ENCODE measurements at regions not wholly inside any gene's neighbourhood (a gene's known extent, or its start where the extent isn't known, plus 50 kb on each side); places are given as distances from the start of the nearest gene placed in this dataset.

DNA sequence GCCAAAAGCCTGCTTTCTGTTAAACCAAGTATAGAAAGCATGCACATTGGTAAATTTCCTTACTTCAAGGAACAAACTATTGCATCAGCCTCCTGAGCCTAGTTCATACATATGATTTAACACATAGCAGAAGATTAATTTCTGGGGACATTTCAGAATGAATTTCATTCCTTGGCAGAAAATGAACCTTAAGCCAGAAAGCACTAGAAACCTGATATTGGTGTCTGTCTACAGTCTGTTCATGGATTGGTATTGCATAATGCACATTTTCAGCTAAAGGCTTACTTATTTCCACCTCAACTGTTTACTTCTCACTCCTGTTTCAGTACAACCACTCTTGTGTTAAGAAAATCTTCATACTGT lies 1471.8 kb upstream of the NUDT12 start:
- H3K4me1 ChIP-seq (ENCODE audit: insufficient read depth, low read length): no peaks in the 10 kb centered on the region
- no peak overlapping the region for H3K4me3 ChIP-seq (ENCODE audit: low read length)
- 0 out of 2 replicates have a peak, but pooled peaks cover 2% of the 10 kb centered on the region for H3K9me3 ChIP-seq (ENCODE audit: insufficient read depth, low read depth, low read length)
- no peaks in the 10 kb centered on the region for H3K36me3 ChIP-seq (ENCODE audit: insufficient read depth, low read length)
- H3K27me3 ChIP-seq (ENCODE audit: insufficient read depth, low read length): no peaks in the 10 kb centered on the region
- H3K27ac ChIP-seq (ENCODE audit: low read depth, low read length): no peak overlapping the region
- no peak overlapping the region for H3K9ac ChIP-seq (ENCODE audit: low read depth, low read length)

DNA sequence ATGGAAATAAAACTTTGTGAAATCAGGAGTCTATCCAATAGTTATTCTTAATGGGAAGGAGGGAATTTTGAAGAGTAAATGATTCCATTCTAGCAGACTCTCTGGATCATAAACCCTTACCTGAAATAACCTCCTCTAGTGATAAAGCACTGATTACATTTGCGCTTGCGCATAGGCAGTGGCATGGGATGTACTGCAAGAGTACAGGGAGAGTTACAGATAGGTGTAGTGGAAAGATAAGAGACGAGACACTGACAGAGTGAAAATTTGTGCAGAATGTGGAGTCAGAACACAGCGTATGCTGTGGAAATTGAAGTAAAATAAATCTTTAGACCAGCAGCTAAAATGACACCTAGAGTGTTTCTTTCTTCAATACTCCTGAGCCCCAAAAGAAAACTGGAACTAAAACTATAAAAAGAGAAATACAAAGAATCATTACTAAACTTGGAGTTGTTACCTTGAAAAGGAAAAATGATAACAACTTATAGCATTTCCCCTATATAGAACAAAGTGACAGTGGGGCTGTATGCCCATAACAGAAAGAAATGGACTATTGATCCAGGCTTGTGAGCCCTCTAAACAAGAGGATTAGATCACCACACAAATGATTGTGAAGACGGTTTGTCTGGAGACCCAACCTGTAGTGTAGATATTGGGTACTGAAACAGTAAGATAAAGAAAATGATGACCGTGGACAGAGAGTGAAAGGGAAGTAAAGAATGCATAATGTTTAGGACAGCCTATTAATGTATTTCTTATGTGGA lies 1471.2 kb upstream of the NUDT12 start:
- H3K36me3 ChIP-seq (ENCODE audit: insufficient read depth, low read length): no peaks in the 10 kb centered on the region
- no peak overlapping the region for H3K27ac ChIP-seq (ENCODE audit: low read depth, low read length)
- no peaks in the 10 kb centered on the region for H3K4me1 ChIP-seq (ENCODE audit: insufficient read depth, low read length)
- no peaks in the 10 kb centered on the region for H3K27me3 ChIP-seq (ENCODE audit: insufficient read depth, low read length)
- no peak overlapping the region for H3K4me3 ChIP-seq (ENCODE audit: low read length)
- no peak overlapping the region for H3K9ac ChIP-seq (ENCODE audit: low read depth, low read length)
- WGBS: 95% methylated on average over 6 of the region's 6 CpGs
- H3K9me3 ChIP-seq (ENCODE audit: insufficient read depth, low read depth, low read length): 0 out of 2 replicates have a peak, but pooled peaks cover 2% of the 10 kb centered on the region

DNA sequence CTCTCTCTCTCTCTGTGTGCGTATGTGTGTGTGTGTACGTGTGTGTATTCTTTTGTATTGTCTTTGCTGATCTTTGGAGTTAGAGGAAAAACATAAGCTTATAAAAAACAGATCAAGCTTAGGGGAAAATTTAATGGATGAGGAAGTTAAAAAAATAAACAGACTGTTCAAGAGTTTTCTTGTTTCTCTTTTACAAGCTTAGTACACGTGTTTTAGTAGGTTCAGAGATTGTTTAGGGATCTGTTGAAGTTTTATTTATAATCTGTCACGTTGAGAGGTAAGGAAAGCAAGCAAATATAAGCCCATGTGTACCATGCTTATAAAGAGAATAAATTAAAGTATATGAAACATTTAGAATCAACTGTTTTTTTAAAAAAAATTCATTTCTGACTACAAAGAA lies 1470.3 kb upstream of the NUDT12 start:
- Histone ChIP-seq H3K4me3 (ENCODE audit: low read length) (no peak overlapping the region), H3K9me3 (ENCODE audit: insufficient read depth, low read depth, low read length) (0 out of 2 replicates have a peak, but pooled peaks cover 2% of the 10 kb centered on the region), H3K9ac (ENCODE audit: low read depth, low read length) (no peak overlapping the region), H3K27ac (ENCODE audit: low read depth, low read length) (no peak overlapping the region), H3K36me3 (ENCODE audit: insufficient read depth, low read length) (no peaks in the 10 kb centered on the region), H3K4me1 (ENCODE audit: insufficient read depth, low read length) (no peaks in the 10 kb centered on the region), H3K27me3 (ENCODE audit: insufficient read depth, low read length) (no peaks in the 10 kb centered on the region)
- 100% methylated on average over 2 of the region's 4 CpGs for WGBS

DNA sequence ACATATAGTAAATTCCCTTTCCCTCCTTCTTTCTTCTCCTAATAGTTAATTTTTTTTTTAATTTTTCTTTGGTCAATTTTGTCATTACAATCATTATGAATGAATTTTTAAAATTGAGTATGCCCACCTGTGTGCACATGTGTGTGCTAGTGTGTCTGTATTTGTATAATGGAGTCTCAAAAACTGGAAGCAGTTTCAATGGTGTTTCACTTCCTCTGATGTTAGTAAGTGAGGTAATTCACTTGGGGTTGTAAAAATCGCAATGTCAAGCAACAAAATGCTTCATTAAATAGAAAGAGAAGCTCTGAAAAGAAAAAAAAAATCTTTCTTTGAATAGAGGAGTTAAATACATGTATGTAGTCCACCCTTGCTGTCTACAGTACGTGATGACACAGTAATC lies 1467.6 kb upstream of the NUDT12 start:
- Histone ChIP-seq H3K4me1 (ENCODE audit: insufficient read depth, low read length) (no peaks in the 10 kb centered on the region), H3K27ac (ENCODE audit: low read depth, low read length) (no peak overlapping the region), H3K9me3 (ENCODE audit: insufficient read depth, low read depth, low read length) (no peaks in the 10 kb centered on the region), H3K9ac (ENCODE audit: low read depth, low read length) (no peak overlapping the region), H3K27me3 (ENCODE audit: insufficient read depth, low read length) (no peaks in the 10 kb centered on the region), H3K4me3 (ENCODE audit: low read length) (no peak overlapping the region), H3K36me3 (ENCODE audit: insufficient read depth, low read length) (no peaks in the 10 kb centered on the region)
- 93% methylated on average over 2 of the region's 2 CpGs for WGBS

DNA sequence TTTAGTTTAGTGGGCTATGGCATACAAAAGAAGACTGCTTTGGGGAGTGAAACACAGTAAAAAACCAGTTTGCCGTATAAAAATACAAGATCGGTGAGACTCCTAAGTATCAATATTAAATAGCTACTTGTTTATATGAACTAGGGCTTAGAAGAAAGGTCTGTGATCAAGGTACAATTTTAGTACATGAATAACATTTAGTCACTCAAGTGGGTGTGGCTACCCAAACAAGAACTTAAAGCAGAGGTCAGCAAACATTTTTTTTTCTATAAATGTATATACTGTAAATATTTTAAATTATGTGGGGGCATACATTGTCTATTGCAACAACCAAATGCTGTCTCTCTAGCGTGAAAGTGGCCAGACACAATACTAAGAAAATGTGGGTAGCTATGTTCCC lies 1452.5 kb upstream of the NUDT12 start:
- Histone ChIP-seq H3K4me1 (ENCODE audit: insufficient read depth, low read length) (no peaks in the 10 kb centered on the region), H3K36me3 (ENCODE audit: insufficient read depth, low read length) (no peaks in the 10 kb centered on the region), H3K9me3 (ENCODE audit: insufficient read depth, low read depth, low read length) (no peaks in the 10 kb centered on the region), H3K4me3 (ENCODE audit: low read length) (no peak overlapping the region), H3K9ac (ENCODE audit: low read depth, low read length) (no peak overlapping the region), H3K27me3 (ENCODE audit: insufficient read depth, low read length) (no peaks in the 10 kb centered on the region), H3K27ac (ENCODE audit: low read depth, low read length) (no peak overlapping the region)
- WGBS: 100% methylated on average over 3 of the region's 3 CpGs

DNA sequence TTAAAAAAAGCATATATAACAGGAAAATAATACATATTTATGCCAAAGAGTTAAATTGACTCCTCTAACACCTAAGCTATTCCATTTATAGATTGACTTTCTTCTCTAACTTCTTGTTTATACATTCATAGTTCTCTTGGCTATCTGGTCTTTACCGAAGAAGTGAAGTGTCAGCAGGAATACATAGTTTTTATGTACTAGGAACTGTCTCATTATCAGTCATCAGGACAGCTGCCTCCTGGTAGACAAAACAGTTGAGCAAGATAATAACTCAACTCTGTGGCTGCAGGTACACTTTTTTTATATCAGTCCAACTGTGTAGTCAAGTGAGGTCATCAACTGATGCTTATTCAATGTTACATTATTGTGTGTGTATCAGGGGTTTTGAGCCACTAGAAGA lies 1436.0 kb upstream of the NUDT12 start:
- Histone ChIP-seq H3K27me3 (ENCODE audit: insufficient read depth, low read length) (no peaks in the 10 kb centered on the region), H3K4me1 (ENCODE audit: insufficient read depth, low read length) (no peaks in the 10 kb centered on the region), H3K4me3 (ENCODE audit: low read length) (no peak overlapping the region), H3K27ac (ENCODE audit: low read depth, low read length) (no peak overlapping the region), H3K9ac (ENCODE audit: low read depth, low read length) (no peak overlapping the region), H3K9me3 (ENCODE audit: insufficient read depth, low read depth, low read length) (no peaks in the 10 kb centered on the region), H3K36me3 (ENCODE audit: insufficient read depth, low read length) (no peaks in the 10 kb centered on the region)
- 100% methylated on average over 1 of the region's 1 CpG for WGBS

DNA sequence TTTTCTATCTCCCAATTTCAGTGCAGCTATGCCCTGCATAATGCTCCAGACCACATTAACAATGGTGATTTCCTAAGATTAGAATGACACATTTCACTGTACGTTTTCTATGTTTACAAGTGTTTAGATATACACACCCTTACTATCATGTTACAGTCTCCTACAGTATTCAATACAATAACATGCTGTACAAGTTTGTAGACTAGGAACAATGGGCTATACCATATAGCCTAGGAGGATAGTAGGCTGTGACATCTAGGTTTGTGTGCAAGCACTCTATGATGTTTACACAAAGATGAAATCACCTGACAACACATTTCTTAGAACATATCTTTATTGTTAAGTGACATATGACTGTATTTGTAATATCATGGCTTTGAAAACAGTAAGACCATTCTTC lies 1435.6 kb upstream of the NUDT12 start:
- Histone ChIP-seq H3K36me3 (ENCODE audit: insufficient read depth, low read length) (no peaks in the 10 kb centered on the region), H3K27ac (ENCODE audit: low read depth, low read length) (no peak overlapping the region), H3K9me3 (ENCODE audit: insufficient read depth, low read depth, low read length) (no peaks in the 10 kb centered on the region), H3K4me1 (ENCODE audit: insufficient read depth, low read length) (no peaks in the 10 kb centered on the region), H3K27me3 (ENCODE audit: insufficient read depth, low read length) (no peaks in the 10 kb centered on the region), H3K9ac (ENCODE audit: low read depth, low read length) (no peak overlapping the region), H3K4me3 (ENCODE audit: low read length) (no peak overlapping the region)
- no CpG with 5 or more reads among the region's 1 CpG for WGBS

DNA sequence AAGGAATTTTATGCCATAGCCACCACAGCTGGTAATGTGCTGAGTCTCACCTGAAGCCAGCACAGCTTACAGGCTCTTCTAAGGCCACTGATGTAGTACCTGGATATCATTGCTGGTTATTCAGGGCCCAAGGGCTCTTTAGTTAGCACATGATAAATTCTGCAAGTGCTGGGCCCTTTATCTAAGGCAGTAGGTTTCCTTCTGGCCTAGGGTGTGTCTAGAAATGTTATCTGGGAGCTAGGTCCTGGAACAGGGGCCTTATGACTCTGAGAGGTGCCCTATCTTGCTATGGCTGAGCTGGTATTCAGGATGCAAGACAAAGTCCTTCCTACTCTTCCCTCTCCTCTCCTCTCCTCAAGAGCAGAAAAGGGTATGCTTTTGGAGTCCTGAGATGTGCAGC lies 1424.5 kb upstream of the NUDT12 start:
- H3K9ac ChIP-seq (ENCODE audit: low read depth, low read length): no peak overlapping the region
- no peak overlapping the region for H3K4me3 ChIP-seq (ENCODE audit: low read length)
- no peak overlapping the region for H3K27ac ChIP-seq (ENCODE audit: low read depth, low read length)

DNA sequence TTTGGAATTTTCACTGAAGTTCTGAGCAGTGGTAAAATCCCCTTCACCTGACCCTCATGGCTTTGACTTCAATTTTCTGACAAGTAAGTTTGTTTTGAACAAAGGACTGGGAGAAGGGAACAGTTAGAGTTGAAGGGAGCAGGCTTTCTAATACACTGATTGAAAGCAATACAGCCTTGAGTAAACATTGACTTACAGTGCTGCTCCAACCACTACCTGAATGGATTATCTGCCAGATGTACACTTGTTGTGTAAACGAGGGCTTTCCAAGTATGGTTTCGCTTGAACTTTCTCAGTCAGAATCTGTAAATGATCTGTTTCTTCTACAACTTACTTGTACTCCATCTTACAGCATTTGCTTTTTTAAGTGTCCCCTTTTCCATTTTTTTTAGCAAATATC lies 1414.9 kb upstream of the NUDT12 start:
- Histone ChIP-seq H3K4me3 (ENCODE audit: low read length) (no peak overlapping the region), H3K36me3 (ENCODE audit: insufficient read depth, low read length) (no peaks in the 10 kb centered on the region), H3K9me3 (ENCODE audit: insufficient read depth, low read depth, low read length) (no peaks in the 10 kb centered on the region), H3K9ac (ENCODE audit: low read depth, low read length) (no peak overlapping the region), H3K4me1 (ENCODE audit: insufficient read depth, low read length) (no peaks in the 10 kb centered on the region), H3K27me3 (ENCODE audit: insufficient read depth, low read length) (no peaks in the 10 kb centered on the region), H3K27ac (ENCODE audit: low read depth, low read length) (no peak overlapping the region)
- WGBS: 89% methylated on average over 2 of the region's 2 CpGs

More for the DNA sequence above, 1424.5 kb upstream of the NUDT12 start:
- H3K4me1 ChIP-seq (ENCODE audit: insufficient read depth, low read length): no peaks in the 10 kb centered on the region
- no peaks in the 10 kb centered on the region for H3K9me3 ChIP-seq (ENCODE audit: insufficient read depth, low read depth, low read length)
- H3K27me3 ChIP-seq (ENCODE audit: insufficient read depth, low read length): no peaks in the 10 kb centered on the region
- H3K36me3 ChIP-seq (ENCODE audit: insufficient read depth, low read length): no peaks in the 10 kb centered on the region

DNA sequence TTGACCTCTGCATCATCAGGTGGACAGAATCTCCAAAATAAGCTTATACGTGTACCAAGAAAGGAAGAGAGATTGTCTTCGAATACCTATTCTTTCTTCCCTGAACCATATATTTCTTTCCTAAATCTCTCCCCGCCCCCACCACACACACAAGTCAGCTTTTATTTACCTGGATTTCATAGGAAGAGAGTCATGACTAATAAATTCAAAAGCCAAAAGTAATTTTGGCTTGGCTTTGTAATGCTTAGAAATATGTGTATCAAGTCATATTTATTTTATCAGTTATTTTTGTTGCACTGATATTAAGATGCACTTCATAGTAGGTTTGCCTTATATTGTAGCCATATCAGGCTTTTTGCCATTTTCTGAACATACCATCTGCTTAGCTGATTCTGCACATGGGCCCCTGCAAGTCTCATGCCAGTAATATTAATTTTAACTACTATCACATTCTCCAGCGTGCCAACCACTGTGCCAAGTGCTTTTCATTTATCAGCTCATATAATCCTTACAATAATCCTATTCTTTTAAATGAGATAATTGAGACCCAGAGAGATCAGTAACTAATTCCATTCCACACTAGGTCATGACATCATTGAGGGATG lies 1405.3 kb upstream of the NUDT12 start:
- Histone ChIP-seq H3K4me1 (ENCODE audit: insufficient read depth, low read length) (no peaks in the 10 kb centered on the region), H3K9ac (ENCODE audit: low read depth, low read length) (no peak overlapping the region), H3K9me3 (ENCODE audit: insufficient read depth, low read depth, low read length) (no peaks in the 10 kb centered on the region), H3K4me3 (ENCODE audit: low read length) (no peak overlapping the region), H3K36me3 (ENCODE audit: insufficient read depth, low read length) (no peaks in the 10 kb centered on the region), H3K27me3 (ENCODE audit: insufficient read depth, low read length) (no peaks in the 10 kb centered on the region), H3K27ac (ENCODE audit: low read depth, low read length) (no peak overlapping the region)
- WGBS: 92% methylated on average over 3 of the region's 4 CpGs

DNA sequence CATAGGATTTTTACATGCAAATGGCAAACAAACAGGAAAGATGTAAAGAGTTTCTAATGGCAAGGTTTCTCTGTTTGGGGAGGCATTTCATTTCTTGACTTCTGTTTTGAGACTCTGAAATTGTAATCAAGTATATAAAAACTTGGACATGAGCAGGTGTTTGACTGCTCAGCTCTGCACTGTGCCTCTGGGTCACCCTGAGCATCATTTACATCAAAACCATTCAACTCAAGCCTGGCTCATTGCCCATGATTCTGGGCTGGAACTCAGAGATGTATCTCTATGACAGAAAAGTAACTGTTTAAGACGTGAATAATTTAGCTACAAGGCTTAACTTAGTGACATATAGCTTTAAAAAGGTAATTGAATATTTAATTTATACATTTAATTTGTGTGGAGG lies 1402.4 kb upstream of the NUDT12 start:
- Histone ChIP-seq H3K4me1 (ENCODE audit: insufficient read depth, low read length) (no peaks in the 10 kb centered on the region), H3K27me3 (ENCODE audit: insufficient read depth, low read length) (no peaks in the 10 kb centered on the region), H3K9ac (ENCODE audit: low read depth, low read length) (no peak overlapping the region), H3K9me3 (ENCODE audit: insufficient read depth, low read depth, low read length) (no peaks in the 10 kb centered on the region; the same call in 1 of the 2 replicates), H3K4me3 (ENCODE audit: low read length) (no peak overlapping the region), H3K36me3 (ENCODE audit: insufficient read depth, low read length) (no peaks in the 10 kb centered on the region), H3K27ac (ENCODE audit: low read depth, low read length) (no peak overlapping the region)
- 91% methylated on average over 1 of the region's 1 CpG for WGBS

Data from HUES64 (cell line).